ENCODE measurements at regions not wholly inside any gene's neighbourhood (a gene's known extent, or its start where the extent isn't known, plus 50 kb on each side); places are given as distances from the start of the nearest gene placed in this dataset.

- CTCF ChIA-PET, result no interaction called here
- POLR2A ChIA-PET, result no interaction called here
- no peaks in the 10 kb centered on the region for H3K27me3 Mint-ChIP-seq (ENCODE audit: low read depth)
- H3K4me3 Mint-ChIP-seq, result no peak overlapping the region
- H3K27ac Mint-ChIP-seq, result no peak overlapping the region
- H3K36me3 Mint-ChIP-seq, result peaks cover 7% of the 10 kb centered on the region; the same call in 1 of the 2 replicates
- TF ChIP-seq GRHL2 (CRISPR knock-in tag; IDR thresholded peaks at IDR 0.05; ENCODE audit: insufficient replicate concordance, severe bottlenecking) (no peak), TP53 (CRISPR knock-in tag; IDR thresholded peaks at IDR 0.05) (no peak), NFATC4 (CRISPR knock-in tag; IDR thresholded peaks at IDR 0.05) (no peak), NR2C2 (CRISPR knock-in tag; IDR thresholded peaks at IDR 0.05) (no peak), ZNF232 (CRISPR knock-in tag; IDR thresholded peaks at IDR 0.05) (no peak), NFE2L1 (CRISPR knock-in tag; IDR thresholded peaks at IDR 0.05) (no peak), CBFB (CRISPR knock-in tag; IDR thresholded peaks at IDR 0.05; ENCODE audit: low read depth) (no peak), ZBTB21 (CRISPR knock-in tag; IDR thresholded peaks at IDR 0.05; ENCODE audit: borderline replicate concordance) (no peak), PRRX2 (CRISPR knock-in tag; IDR thresholded peaks at IDR 0.05) (no peak), E2F5 (CRISPR knock-in tag; IDR thresholded peaks at IDR 0.05) (no peak)
- TF ChIP-seq, protein P1, sequence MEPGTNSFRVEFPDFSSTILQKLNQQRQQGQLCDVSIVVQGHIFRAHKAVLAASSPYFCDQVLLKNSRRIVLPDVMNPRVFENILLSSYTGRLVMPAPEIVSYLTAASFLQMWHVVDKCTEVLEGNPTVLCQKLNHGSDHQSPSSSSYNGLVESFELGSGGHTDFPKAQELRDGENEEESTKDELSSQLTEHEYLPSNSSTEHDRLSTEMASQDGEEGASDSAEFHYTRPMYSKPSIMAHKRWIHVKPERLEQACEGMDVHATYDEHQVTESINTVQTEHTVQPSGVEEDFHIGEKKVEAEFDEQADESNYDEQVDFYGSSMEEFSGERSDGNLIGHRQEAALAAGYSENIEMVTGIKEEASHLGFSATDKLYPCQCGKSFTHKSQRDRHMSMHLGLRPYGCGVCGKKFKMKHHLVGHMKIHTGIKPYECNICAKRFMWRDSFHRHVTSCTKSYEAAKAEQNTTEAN (CRISPR knock-in tag; IDR thresholded peaks at IDR 0.05), result no peak
- TF ChIP-seq, protein P2, sequence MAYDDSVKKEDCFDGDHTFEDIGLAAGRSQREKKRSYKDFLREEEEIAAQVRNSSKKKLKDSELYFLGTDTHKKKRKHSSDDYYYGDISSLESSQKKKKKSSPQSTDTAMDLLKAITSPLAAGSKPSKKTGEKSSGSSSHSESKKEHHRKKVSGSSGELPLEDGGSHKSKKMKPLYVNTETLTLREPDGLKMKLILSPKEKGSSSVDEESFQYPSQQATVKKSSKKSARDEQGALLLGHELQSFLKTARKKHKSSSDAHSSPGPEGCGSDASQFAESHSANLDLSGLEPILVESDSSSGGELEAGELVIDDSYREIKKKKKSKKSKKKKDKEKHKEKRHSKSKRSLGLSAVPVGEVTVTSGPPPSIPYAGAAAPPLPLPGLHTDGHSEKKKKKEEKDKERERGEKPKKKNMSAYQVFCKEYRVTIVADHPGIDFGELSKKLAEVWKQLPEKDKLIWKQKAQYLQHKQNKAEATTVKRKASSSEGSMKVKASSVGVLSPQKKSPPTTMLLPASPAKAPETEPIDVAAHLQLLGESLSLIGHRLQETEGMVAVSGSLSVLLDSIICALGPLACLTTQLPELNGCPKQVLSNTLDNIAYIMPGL (CRISPR knock-in tag; IDR thresholded peaks at IDR 0.05), result no peak
- TF ChIP-seq, protein P3, sequence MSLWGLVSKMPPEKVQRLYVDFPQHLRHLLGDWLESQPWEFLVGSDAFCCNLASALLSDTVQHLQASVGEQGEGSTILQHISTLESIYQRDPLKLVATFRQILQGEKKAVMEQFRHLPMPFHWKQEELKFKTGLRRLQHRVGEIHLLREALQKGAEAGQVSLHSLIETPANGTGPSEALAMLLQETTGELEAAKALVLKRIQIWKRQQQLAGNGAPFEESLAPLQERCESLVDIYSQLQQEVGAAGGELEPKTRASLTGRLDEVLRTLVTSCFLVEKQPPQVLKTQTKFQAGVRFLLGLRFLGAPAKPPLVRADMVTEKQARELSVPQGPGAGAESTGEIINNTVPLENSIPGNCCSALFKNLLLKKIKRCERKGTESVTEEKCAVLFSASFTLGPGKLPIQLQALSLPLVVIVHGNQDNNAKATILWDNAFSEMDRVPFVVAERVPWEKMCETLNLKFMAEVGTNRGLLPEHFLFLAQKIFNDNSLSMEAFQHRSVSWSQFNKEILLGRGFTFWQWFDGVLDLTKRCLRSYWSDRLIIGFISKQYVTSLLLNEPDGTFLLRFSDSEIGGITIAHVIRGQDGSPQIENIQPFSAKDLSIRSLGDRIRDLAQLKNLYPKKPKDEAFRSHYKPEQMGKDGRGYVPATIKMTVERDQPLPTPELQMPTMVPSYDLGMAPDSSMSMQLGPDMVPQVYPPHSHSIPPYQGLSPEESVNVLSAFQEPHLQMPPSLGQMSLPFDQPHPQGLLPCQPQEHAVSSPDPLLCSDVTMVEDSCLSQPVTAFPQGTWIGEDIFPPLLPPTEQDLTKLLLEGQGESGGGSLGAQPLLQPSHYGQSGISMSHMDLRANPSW (CRISPR knock-in tag; conservative IDR thresholded peaks at IDR 0.05; ENCODE audit: low read depth), result no peak
- H3K4me1 Mint-ChIP-seq, result no peaks in the 10 kb centered on the region
- no peak for DNase-seq (ENCODE audit: low spot score)
- H3K9me3 Mint-ChIP-seq, result peaks cover 22% of the 10 kb centered on the region
- ATAC-seq, result no peak
Observed at GRCh38 chr20:6644813-6645628, 122.5 kb upstream of the BMP2 start.

DNA sequence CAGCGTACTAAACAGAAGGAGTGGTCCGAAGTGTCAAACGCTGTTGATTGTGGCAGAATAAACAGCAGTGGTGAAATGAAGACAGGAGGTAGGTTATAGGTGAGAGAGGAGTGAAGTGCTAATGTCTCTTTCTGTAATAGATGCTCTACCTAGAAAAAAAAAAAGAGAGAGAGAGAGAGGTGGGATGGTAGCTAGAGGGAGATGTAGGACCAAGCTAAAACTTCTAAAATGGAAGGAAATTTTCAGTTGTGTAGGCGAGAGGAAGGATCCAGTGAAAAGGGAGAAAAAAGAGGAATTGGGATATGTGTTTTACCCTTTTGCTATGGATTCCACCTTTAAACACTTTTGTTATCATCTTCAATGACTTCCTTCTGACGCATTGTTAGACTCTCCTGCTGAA is 126.5 kb upstream of the BMP2 start:
- Mint-ChIP-seq H3K9me3 (peaks cover 28% of the 10 kb centered on the region), H3K36me3 (peaks cover 8% of the 10 kb centered on the region), H3K4me1 (peaks cover 16% of the 10 kb centered on the region), H3K27ac (no peak overlapping the region), H3K27me3 (ENCODE audit: low read depth) (no peaks in the 10 kb centered on the region), H3K4me3 (no peak overlapping the region)
- DNase-seq (ENCODE audit: low spot score), result no peak
- POLR2A ChIA-PET, result no interaction called here
- no peak for ATAC-seq
- CTCF ChIA-PET, result interaction anchor here (0.7 to 1.5 kb wide), 5 partner anchors 15 to 259 kb away, joined by 3 to 5 read pairs (median 3); no protein-coding TSS in a partner anchor
- no peak for TF ChIP-seq TP53 (CRISPR knock-in tag; IDR thresholded peaks at IDR 0.05)
- TF ChIP-seq ZNF138 (CRISPR knock-in tag; conservative IDR thresholded peaks at IDR 0.05), result no peak
- no peak for TF ChIP-seq NFATC4 (CRISPR knock-in tag; IDR thresholded peaks at IDR 0.05)
- TF ChIP-seq ARID4B (CRISPR knock-in tag; IDR thresholded peaks at IDR 0.05; ENCODE audit: borderline replicate concordance), result no peak
- no peak for TF ChIP-seq E2F5 (CRISPR knock-in tag; IDR thresholded peaks at IDR 0.05)
- TF ChIP-seq, protein P4, sequence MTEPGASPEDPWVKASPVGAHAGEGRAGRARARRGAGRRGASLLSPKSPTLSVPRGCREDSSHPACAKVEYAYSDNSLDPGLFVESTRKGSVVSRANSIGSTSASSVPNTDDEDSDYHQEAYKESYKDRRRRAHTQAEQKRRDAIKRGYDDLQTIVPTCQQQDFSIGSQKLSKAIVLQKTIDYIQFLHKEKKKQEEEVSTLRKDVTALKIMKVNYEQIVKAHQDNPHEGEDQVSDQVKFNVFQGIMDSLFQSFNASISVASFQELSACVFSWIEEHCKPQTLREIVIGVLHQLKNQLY (CRISPR knock-in tag; IDR thresholded peaks at IDR 0.05), result no peak
- no peak for TF ChIP-seq SMAD4 (CRISPR knock-in tag; IDR thresholded peaks at IDR 0.05)
